SK-N-SH (cell line): ENCODE measurements at regions not wholly inside any gene's neighbourhood (a gene's known extent, or its start where the extent isn't known, plus 50 kb on each side); places are given as distances from the start of the nearest gene placed in this dataset.

Experiments
- CHD2 ChIP-seq: fragments of 150-350 bp; IDR thresholded peaks from 2 replicates; pipeline ENCODE4 v1.6.1; 2018; ENCODE audit warnings: low read length; ENCODE audit not compliant: partially characterized antibody
- EP300 ChIP-seq, 2 experiments: IDR thresholded peaks; 2 replicates each; pipeline versions ENCODE4 v1.4.0 to v1.6.1; 2012; ENCODE audit warnings: borderline replicate concordance in 1 of 2, low read depth in 1 of 2, low read length in 1 of 2
- EZH2phosphoT487 ChIP-seq: fragments of 200-600 bp; sonication (generic); IDR thresholded peaks from 2 replicates; pipeline ENCODE4 v1.6.1; 2017; ENCODE audit warnings: low read depth, mixed run types, mild to moderate bottlenecking, antibody characterized with exemption, moderate library complexity, borderline replicate concordance
- POLR2AphosphoS5 ChIP-seq: IDR thresholded peaks from 2 replicates; pipeline ENCODE4 v1.6.1; 2012; ENCODE audit warnings: low read depth, low read length
- RAD21 ChIP-seq: IDR thresholded peaks from 2 replicates; pipeline ENCODE4 v1.6.1; 2012; ENCODE audit warnings: mild to moderate bottlenecking, low read length
- SMC3 ChIP-seq: IDR thresholded peaks from 2 replicates; pipeline ENCODE4 v1.6.1; 2012; ENCODE audit warnings: low read depth, low read length, improper control_type of control experiment
- YY1 ChIP-seq: IDR thresholded peaks from 2 replicates; pipeline ENCODE4 v1.4.0; 2012; ENCODE audit warnings: low read depth, mild to moderate bottlenecking
- TF ChIP-seq, protein P1 (sequence below): IDR thresholded peaks from 2 replicates; pipeline ENCODE4 v1.4.0; 2012; ENCODE audit warnings: low read depth
- TF ChIP-seq, protein P2 (sequence below): IDR thresholded peaks from 2 replicates; pipeline ENCODE4 v1.4.0; 2012; ENCODE audit warnings: low read depth, borderline replicate concordance
- TF ChIP-seq, protein P3 (sequence below): IDR thresholded peaks from 2 replicates; pipeline ENCODE4; 2012
- TF ChIP-seq, protein P4 (sequence below): fragments of 200-600 bp; sonication (generic); IDR thresholded peaks from 2 replicates; pipeline ENCODE4 v1.6.1; 2017; ENCODE audit warnings: antibody characterized with exemption, mild to moderate bottlenecking, moderate library complexity

DNA sequence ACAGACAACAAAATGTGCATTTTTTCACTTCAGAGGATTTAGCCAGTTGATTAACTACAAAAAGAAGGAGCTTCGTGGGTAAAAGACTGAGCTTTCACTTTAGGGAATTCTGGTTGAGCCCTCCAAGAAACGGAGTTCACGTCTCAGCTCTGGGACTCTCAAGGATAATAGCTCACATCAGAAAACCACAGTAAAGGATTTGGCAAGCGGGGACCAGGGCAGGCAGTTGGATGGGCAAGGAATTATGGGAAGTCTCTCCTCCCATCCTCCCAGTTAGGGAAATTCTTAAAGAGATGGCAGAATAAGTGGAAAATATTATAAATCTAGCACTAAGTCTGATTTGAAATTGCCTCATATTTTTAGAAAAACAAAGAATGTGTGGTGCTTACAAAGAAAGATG lies 188.3 kb upstream of the EOMES start:
- TF ChIP-seq, protein P1, sequence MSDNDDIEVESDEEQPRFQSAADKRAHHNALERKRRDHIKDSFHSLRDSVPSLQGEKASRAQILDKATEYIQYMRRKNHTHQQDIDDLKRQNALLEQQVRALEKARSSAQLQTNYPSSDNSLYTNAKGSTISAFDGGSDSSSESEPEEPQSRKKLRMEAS = no peak
- TF ChIP-seq, protein P2, sequence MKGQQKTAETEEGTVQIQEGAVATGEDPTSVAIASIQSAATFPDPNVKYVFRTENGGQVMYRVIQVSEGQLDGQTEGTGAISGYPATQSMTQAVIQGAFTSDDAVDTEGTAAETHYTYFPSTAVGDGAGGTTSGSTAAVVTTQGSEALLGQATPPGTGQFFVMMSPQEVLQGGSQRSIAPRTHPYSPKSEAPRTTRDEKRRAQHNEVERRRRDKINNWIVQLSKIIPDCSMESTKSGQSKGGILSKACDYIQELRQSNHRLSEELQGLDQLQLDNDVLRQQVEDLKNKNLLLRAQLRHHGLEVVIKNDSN = no peak
- TF ChIP-seq EZH2phosphoT487 (no peak), RAD21 (no peak), POLR2AphosphoS5 (no peak), EP300 (IDR thresholded peaks at IDR 0.05; ENCODE audit: borderline replicate concordance in 1 of 2, low read depth in 1 of 2, low read length in 1 of 2) (no peak), YY1 (no peak), SMC3 (no peak), CHD2 (no peak)
- TF ChIP-seq, protein P3, sequence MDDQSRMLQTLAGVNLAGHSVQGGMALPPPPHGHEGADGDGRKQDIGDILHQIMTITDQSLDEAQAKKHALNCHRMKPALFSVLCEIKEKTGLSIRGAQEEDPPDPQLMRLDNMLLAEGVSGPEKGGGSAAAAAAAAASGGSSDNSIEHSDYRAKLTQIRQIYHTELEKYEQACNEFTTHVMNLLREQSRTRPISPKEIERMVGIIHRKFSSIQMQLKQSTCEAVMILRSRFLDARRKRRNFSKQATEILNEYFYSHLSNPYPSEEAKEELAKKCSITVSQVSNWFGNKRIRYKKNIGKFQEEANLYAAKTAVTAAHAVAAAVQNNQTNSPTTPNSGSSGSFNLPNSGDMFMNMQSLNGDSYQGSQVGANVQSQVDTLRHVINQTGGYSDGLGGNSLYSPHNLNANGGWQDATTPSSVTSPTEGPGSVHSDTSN = no peak
- TF ChIP-seq, protein P4, sequence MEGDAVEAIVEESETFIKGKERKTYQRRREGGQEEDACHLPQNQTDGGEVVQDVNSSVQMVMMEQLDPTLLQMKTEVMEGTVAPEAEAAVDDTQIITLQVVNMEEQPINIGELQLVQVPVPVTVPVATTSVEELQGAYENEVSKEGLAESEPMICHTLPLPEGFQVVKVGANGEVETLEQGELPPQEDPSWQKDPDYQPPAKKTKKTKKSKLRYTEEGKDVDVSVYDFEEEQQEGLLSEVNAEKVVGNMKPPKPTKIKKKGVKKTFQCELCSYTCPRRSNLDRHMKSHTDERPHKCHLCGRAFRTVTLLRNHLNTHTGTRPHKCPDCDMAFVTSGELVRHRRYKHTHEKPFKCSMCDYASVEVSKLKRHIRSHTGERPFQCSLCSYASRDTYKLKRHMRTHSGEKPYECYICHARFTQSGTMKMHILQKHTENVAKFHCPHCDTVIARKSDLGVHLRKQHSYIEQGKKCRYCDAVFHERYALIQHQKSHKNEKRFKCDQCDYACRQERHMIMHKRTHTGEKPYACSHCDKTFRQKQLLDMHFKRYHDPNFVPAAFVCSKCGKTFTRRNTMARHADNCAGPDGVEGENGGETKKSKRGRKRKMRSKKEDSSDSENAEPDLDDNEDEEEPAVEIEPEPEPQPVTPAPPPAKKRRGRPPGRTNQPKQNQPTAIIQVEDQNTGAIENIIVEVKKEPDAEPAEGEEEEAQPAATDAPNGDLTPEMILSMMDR = no peak
